NT2/D1 (cell line): ENCODE measurements at regions not wholly inside any gene's neighbourhood (a gene's known extent, or its start where the extent isn't known, plus 50 kb on each side); places are given as distances from the start of the nearest gene placed in this dataset.

Experiments
- SUZ12 ChIP-seq: IDR thresholded peaks from 2 replicates; pipeline ENCODE4 v1.6.1; 2011; ENCODE audit not compliant: insufficient read length, insufficient read depth; ENCODE audit errors: extremely low read depth
- YY1 ChIP-seq: IDR thresholded peaks from 2 replicates; pipeline ENCODE4 v1.6.1; 2011; ENCODE audit not compliant: insufficient read length, insufficient read depth
- ZNF274 ChIP-seq: IDR thresholded peaks from 2 replicates; pipeline ENCODE4 v1.6.1; 2011; ENCODE audit warnings: mild to moderate bottlenecking, low read depth, low read length

GRCh38 chr2:210915912-210916311 is 359.5 kb downstream of the CPS1 start:
- TF ChIP-seq YY1, result no peak
- no peak for TF ChIP-seq ZNF274
- no peak for TF ChIP-seq SUZ12
